ENCODE measurements at regions not wholly inside any gene's neighbourhood (a gene's known extent, or its start where the extent isn't known, plus 50 kb on each side); places are given as distances from the start of the nearest gene placed in this dataset.
A peak's percentile ranks its signal among the peaks of the same experiment; 100 is the strongest.

- H3K27me3 Mint-ChIP-seq, result peaks cover 23 to 39% (median 28%) of the 10 kb centered on the region in 3 donors
Observed at GRCh38 chr16:56109205-56109604, 82.1 kb upstream of the GNAO1 start.

GRCh38 chr16:56108724-56109123 lies 82.6 kb upstream of the GNAO1 start:
- Mint-ChIP-seq H3K4me1 (no peaks in the 10 kb centered on the region), H3K27ac (no peak overlapping the region), H3K27me3 (peaks cover 23 to 39% (median 25%) of the 10 kb centered on the region in 3 donors), H3K9me3 (no peaks in the 10 kb centered on the region), H3K4me3 (no peak overlapping the region), H3K36me3 (no peaks in the 10 kb centered on the region)
- DNase-seq (no peak), ATAC-seq (ENCODE audit: low read depth in 2 of 2) (no peak)

More at GRCh38 chr16:56109205-56109604, 82.1 kb upstream of the GNAO1 start:
- no peaks in the 10 kb centered on the region for H3K4me1 Mint-ChIP-seq
- ATAC-seq (ENCODE audit: low read depth in 2 of 2) (no peak), DNase-seq (no peak)
- no peaks in the 10 kb centered on the region for H3K9me3 Mint-ChIP-seq
- H3K27ac Mint-ChIP-seq, result no peak overlapping the region
- no peak overlapping the region for H3K4me3 Mint-ChIP-seq
- H3K36me3 Mint-ChIP-seq, result no peaks in the 10 kb centered on the region

GRCh38 chr16:56108056-56108471 lies 83.2 kb upstream of the GNAO1 start:
- Mint-ChIP-seq H3K4me3 (no peak overlapping the region), H3K27ac (no peak overlapping the region), H3K36me3 (no peaks in the 10 kb centered on the region), H3K4me1 (no peaks in the 10 kb centered on the region), H3K9me3 (no peaks in the 10 kb centered on the region), H3K27me3 (peaks cover 22 to 38% (median 23%) of the 10 kb centered on the region in 3 donors)
- DNase-seq, result no peak
- no peak for ATAC-seq (ENCODE audit: low read depth in 2 of 2)

- Mint-ChIP-seq H3K27me3 (peaks cover 18 to 27% (median 22%) of the 10 kb centered on the region in 3 donors), H3K36me3 (no peaks in the 10 kb centered on the region), H3K9me3 (no peaks in the 10 kb centered on the region), H3K27ac (no peak overlapping the region), H3K4me1 (no peaks in the 10 kb centered on the region), H3K4me3 (no peak overlapping the region)
- DNase-seq, result no peak
- no peak for ATAC-seq (ENCODE audit: low read depth in 2 of 2)
Observed at GRCh38 chr16:56106527-56106926, 84.8 kb upstream of the GNAO1 start.

GRCh38 chr16:56102906-56103305 lies 88.4 kb upstream of the GNAO1 start:
- H3K9me3 Mint-ChIP-seq, result no peaks in the 10 kb centered on the region
- ATAC-seq (ENCODE audit: low read depth in 2 of 2) (no peak), DNase-seq (no peak)
- H3K4me3 Mint-ChIP-seq, result peak overlapping the region in 1 of 8 donors; percentile 77
- peaks cover 28 to 42% (median 29%) of the 10 kb centered on the region in 3 donors for H3K27me3 Mint-ChIP-seq
- H3K27ac Mint-ChIP-seq, result no peak overlapping the region
- no peaks in the 10 kb centered on the region for H3K4me1 Mint-ChIP-seq
- no peaks in the 10 kb centered on the region for H3K36me3 Mint-ChIP-seq

- no peak overlapping the region for H3K27ac Mint-ChIP-seq
- DNase-seq (no peak), ATAC-seq (ENCODE audit: low read depth in 2 of 2) (no peak)
- H3K4me3 Mint-ChIP-seq, result no peak overlapping the region
- H3K4me1 Mint-ChIP-seq, result no peaks in the 10 kb centered on the region
- H3K9me3 Mint-ChIP-seq, result no peaks in the 10 kb centered on the region
- H3K27me3 Mint-ChIP-seq, result peaks cover 26 to 43% (median 31%) of the 10 kb centered on the region in 3 donors
- H3K36me3 Mint-ChIP-seq, result no peaks in the 10 kb centered on the region
Observed at GRCh38 chr16:56102183-56102686, 89.1 kb upstream of the GNAO1 start.

GRCh38 chr16:56101480-56101879 lies 89.8 kb upstream of the GNAO1 start:
- no peak overlapping the region for H3K27ac Mint-ChIP-seq
- peaks cover 24 to 39% (median 31%) of the 10 kb centered on the region in 3 donors for H3K27me3 Mint-ChIP-seq
- no peak overlapping the region for H3K4me3 Mint-ChIP-seq
- no peaks in the 10 kb centered on the region for H3K4me1 Mint-ChIP-seq
- DNase-seq (no peak), ATAC-seq (ENCODE audit: low read depth in 2 of 2) (no peak)
- no peaks in the 10 kb centered on the region for H3K9me3 Mint-ChIP-seq
- no peaks in the 10 kb centered on the region for H3K36me3 Mint-ChIP-seq

- Mint-ChIP-seq H3K27me3 (peaks cover 18 to 41% (median 23%) of the 10 kb centered on the region in 3 donors), H3K4me3 (no peak overlapping the region), H3K27ac (no peak overlapping the region)
Observed at GRCh38 chr16:56097306-56097705, 94.0 kb upstream of the GNAO1 start.

GRCh38 chr16:56094231-56094630 lies 97.1 kb upstream of the GNAO1 start:
- H3K27me3 Mint-ChIP-seq, result peaks cover 16 to 36% (median 29%) of the 10 kb centered on the region in 3 donors
- H3K4me3 Mint-ChIP-seq, result no peak overlapping the region
- ATAC-seq (ENCODE audit: low read depth in 2 of 2), result no peak
- H3K27ac Mint-ChIP-seq, result no peak overlapping the region
- peaks cover 0 to under 1% (median 0%) of the 10 kb centered on the region in 7 donors for H3K9me3 Mint-ChIP-seq
- no peak for DNase-seq
- no peaks in the 10 kb centered on the region for H3K4me1 Mint-ChIP-seq
- H3K36me3 Mint-ChIP-seq, result no peaks in the 10 kb centered on the region

More at GRCh38 chr16:56097306-56097705, 94.0 kb upstream of the GNAO1 start:
- H3K9me3 Mint-ChIP-seq, result no peaks in the 10 kb centered on the region
- no peaks in the 10 kb centered on the region for H3K36me3 Mint-ChIP-seq
- no peaks in the 10 kb centered on the region for H3K4me1 Mint-ChIP-seq
- DNase-seq (no peak), ATAC-seq (ENCODE audit: low read depth in 2 of 2) (no peak)

GRCh38 chr16:56093055-56093454 lies 98.2 kb upstream of the GNAO1 start:
- no peak overlapping the region for H3K4me3 Mint-ChIP-seq
- peaks cover 0 to 5% (median 0%) of the 10 kb centered on the region in 7 donors for H3K9me3 Mint-ChIP-seq
- peaks cover 17 to 37% (median 26%) of the 10 kb centered on the region in 3 donors for H3K27me3 Mint-ChIP-seq
- H3K27ac Mint-ChIP-seq, result no peak overlapping the region
- DNase-seq (no peak), ATAC-seq (ENCODE audit: low read depth in 2 of 2) (no peak)
- no peaks in the 10 kb centered on the region for H3K36me3 Mint-ChIP-seq
- H3K4me1 Mint-ChIP-seq, result no peaks in the 10 kb centered on the region

- Mint-ChIP-seq H3K4me1 (no peaks in the 10 kb centered on the region), H3K27ac (no peak overlapping the region), H3K4me3 (no peak overlapping the region), H3K36me3 (no peaks in the 10 kb centered on the region), H3K9me3 (peaks cover 0 to 15% (median 0%) of the 10 kb centered on the region in 7 donors), H3K27me3 (peaks cover 20 to 49% (median 41%) of the 10 kb centered on the region in 3 donors)
- DNase-seq, result no peak
- no peak for ATAC-seq (ENCODE audit: low read depth in 2 of 2)
Observed at GRCh38 chr16:56090076-56090475, 101.2 kb upstream of the GNAO1 start.

- Mint-ChIP-seq H3K4me3 (no peak overlapping the region), H3K9me3 (peaks cover 0 to 15% (median 0%) of the 10 kb centered on the region in 7 donors), H3K27ac (peak overlapping the region in 1 of 6 donors; percentile 59), H3K36me3 (no peaks in the 10 kb centered on the region), H3K4me1 (no peaks in the 10 kb centered on the region), H3K27me3 (peaks cover 30 to 54% (median 35%) of the 10 kb centered on the region in 3 donors)
- no peak for ATAC-seq (ENCODE audit: low read depth in 2 of 2)
- no peak for DNase-seq
Observed at GRCh38 chr16:56087626-56088025, 103.7 kb upstream of the GNAO1 start.

- no peak for DNase-seq
- H3K27ac Mint-ChIP-seq, result no peak overlapping the region
- H3K36me3 Mint-ChIP-seq, result no peaks in the 10 kb centered on the region
- peaks cover 16 to 48% (median 21%) of the 10 kb centered on the region in 3 donors for H3K27me3 Mint-ChIP-seq
- peaks cover 0 to 8% (median 0%) of the 10 kb centered on the region in 7 donors for H3K9me3 Mint-ChIP-seq
- no peak overlapping the region for H3K4me3 Mint-ChIP-seq
- no peaks in the 10 kb centered on the region for H3K4me1 Mint-ChIP-seq
- no peak for ATAC-seq (ENCODE audit: low read depth in 2 of 2)
Observed at GRCh38 chr16:56081371-56081770, 109.9 kb upstream of the GNAO1 start.

GRCh38 chr16:56075732-56076388 lies 115.4 kb upstream of the GNAO1 start:
- H3K27ac Mint-ChIP-seq, result peak overlapping the region in 1 of 6 donors; percentile 65
- H3K9me3 Mint-ChIP-seq, result peaks cover 0 to 2% (median 0%) of the 10 kb centered on the region in 7 donors
- H3K27me3 Mint-ChIP-seq, result peaks cover 27 to 49% (median 40%) of the 10 kb centered on the region in 3 donors
- ATAC-seq (ENCODE audit: low read depth in 2 of 2), result no peak
- no peak overlapping the region for H3K4me3 Mint-ChIP-seq
- no peaks in the 10 kb centered on the region for H3K4me1 Mint-ChIP-seq
- no peaks in the 10 kb centered on the region for H3K36me3 Mint-ChIP-seq
- DNase-seq, result no peak

All from naive B cell (primary cell).